ENCODE measurements at regions not wholly inside any gene's neighbourhood (a gene's known extent, or its start where the extent isn't known, plus 50 kb on each side); places are given as distances from the start of the nearest gene placed in this dataset.
"Not testable (repeated sequence)": the region's sequence is repeated elsewhere in the genome, so short reads cannot be mapped to it uniquely, and the experiment has no call there.

DNA sequence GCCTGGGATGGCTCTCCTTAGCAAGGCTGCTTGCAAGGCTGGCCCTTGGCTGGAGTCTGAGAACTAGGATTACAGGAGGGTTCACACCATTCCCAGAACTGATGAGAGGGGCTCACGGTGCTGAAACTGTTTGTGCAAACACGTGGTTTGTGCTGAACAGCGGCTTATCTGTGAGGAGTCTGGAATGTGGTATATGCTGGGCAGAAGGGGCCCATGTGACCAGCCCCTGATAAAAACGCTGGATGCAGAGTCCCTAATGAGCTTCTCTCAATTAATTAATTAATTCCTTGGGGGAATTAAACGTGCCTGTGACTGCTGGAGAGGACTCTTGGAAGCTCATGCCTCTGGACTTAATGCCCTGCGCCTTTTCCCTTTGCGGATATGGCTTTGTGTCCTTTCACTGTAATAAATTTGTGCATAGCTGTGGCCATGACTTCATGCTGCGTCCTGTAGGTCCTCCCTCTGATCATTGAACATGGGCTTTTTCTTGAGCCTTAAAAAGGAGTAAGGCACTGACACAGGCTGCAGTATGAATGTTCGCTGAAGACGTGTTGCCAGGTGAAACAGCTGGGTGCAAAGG is 109.7 kb downstream of the CDRT15L2 start:
- H3K36me3 Mint-ChIP-seq (ENCODE audit: insufficient read depth); DNase-seq (ENCODE audit: low spot score, unreplicated experiment); H3K9me3 Mint-ChIP-seq (ENCODE audit: low read depth); H3K27ac Mint-ChIP-seq; H3K27me3 Mint-ChIP-seq; H3K4me3 Mint-ChIP-seq (ENCODE audit: low read depth); H3K4me1 Mint-ChIP-seq (ENCODE audit: low read depth): not testable (repeated sequence)

- H3K4me1 Mint-ChIP-seq (ENCODE audit: low read depth); H3K4me3 Mint-ChIP-seq (ENCODE audit: low read depth); H3K9me3 Mint-ChIP-seq (ENCODE audit: low read depth); H3K27me3 Mint-ChIP-seq; H3K27ac Mint-ChIP-seq; H3K36me3 Mint-ChIP-seq (ENCODE audit: insufficient read depth); DNase-seq (ENCODE audit: low spot score, unreplicated experiment): not testable (repeated sequence)
Observed at GRCh38 chr17:20692706-20693105, 113.2 kb downstream of the CDRT15L2 start.

- not testable (repeated sequence) for H3K4me3 Mint-ChIP-seq (ENCODE audit: low read depth); H3K9me3 Mint-ChIP-seq (ENCODE audit: low read depth); DNase-seq (ENCODE audit: low spot score, unreplicated experiment); H3K36me3 Mint-ChIP-seq (ENCODE audit: insufficient read depth); H3K4me1 Mint-ChIP-seq (ENCODE audit: low read depth); H3K27me3 Mint-ChIP-seq
- H3K27ac Mint-ChIP-seq, result peak overlapping the region; percentile 84
Observed at GRCh38 chr17:20695871-20696270, 116.3 kb downstream of the CDRT15L2 start.

DNA sequence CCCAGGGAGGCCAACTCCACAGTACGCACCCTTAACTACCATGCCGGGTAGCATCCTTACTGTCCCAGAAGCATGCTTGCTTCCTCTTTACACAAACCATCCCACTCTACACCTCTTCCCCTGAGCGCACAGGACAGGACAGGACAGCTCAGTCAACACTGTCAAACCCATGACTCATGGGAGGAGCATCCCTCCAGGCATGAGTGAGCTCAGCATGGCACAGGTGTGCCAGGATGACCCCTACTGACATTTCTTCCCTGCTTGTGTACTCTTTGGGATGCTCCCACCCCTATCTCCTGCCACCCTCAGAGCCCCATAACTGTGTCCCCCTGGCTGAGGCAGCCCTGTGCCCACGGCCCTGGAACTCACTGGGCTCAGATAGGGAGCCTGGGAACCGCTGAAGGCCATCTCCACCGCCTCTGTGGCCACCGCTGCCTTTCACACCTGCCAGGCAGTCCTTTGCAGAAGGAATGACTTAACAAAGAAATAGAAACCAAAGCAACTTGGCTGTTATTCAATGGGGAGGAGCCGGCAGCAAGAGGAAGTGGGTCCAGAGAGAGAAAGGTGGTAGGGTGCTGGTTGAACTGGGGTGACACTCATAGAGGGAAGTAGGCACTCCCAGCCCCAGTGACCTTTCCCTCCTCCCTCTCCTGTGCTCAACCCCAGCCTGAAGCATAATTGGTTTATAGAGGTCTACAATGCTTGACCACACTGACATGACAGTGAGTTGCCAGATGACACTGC is 119.1 kb downstream of the CDRT15L2 start:
- DNase-seq (ENCODE audit: low spot score, unreplicated experiment); H3K9me3 Mint-ChIP-seq (ENCODE audit: low read depth); H3K4me1 Mint-ChIP-seq (ENCODE audit: low read depth); H3K4me3 Mint-ChIP-seq (ENCODE audit: low read depth); H3K36me3 Mint-ChIP-seq (ENCODE audit: insufficient read depth); H3K27ac Mint-ChIP-seq; H3K27me3 Mint-ChIP-seq: not testable (repeated sequence)

DNA sequence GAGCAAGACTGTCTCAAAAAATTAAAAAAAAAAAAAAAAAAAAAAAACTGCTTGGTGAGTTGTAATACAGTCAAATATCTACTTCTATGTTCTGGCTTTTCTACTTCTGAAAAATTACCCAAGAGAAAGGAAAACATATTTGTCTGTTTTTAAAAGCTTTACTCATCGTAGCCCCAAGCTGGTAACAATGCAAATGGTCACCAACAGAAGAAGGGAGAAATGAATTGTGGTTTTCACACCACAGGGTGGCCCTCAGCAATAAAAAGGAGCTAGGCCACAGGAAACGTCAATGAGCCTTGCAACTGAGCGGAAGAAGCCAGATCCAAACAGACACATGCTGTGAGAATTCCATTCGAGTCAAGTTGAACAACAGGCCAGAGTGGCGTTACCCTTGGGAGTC is 121.0 kb downstream of the CDRT15L2 start:
- H3K27ac Mint-ChIP-seq; H3K4me3 Mint-ChIP-seq (ENCODE audit: low read depth); H3K27me3 Mint-ChIP-seq; H3K4me1 Mint-ChIP-seq (ENCODE audit: low read depth); DNase-seq (ENCODE audit: low spot score, unreplicated experiment); H3K36me3 Mint-ChIP-seq (ENCODE audit: insufficient read depth); H3K9me3 Mint-ChIP-seq (ENCODE audit: low read depth): not testable (repeated sequence)

DNA sequence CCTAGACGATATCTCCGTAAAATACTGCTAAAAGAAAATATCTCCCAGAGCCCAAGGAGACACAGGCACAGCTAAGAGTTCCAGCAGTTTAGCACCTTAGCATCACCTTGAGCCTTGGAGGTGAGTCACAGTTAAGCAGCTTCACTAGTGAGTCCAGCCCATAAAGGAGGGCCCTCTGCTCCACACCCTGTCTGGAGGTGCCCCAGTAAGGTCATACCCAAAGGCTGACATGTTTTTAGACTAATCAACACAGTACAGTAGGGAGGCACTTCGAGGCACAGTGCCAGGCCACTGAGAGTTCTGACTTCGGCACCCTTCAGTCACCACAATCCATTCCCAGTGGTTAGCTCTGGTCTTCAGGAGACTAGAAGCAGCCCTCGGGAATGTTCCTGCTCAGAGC is 121.8 kb downstream of the CDRT15L2 start:
- H3K36me3 Mint-ChIP-seq (ENCODE audit: insufficient read depth); H3K27me3 Mint-ChIP-seq; H3K27ac Mint-ChIP-seq; H3K9me3 Mint-ChIP-seq (ENCODE audit: low read depth); H3K4me1 Mint-ChIP-seq (ENCODE audit: low read depth); H3K4me3 Mint-ChIP-seq (ENCODE audit: low read depth); DNase-seq (ENCODE audit: low spot score, unreplicated experiment): not testable (repeated sequence)

GRCh38 chr17:20702692-20703091 is 123.2 kb downstream of the CDRT15L2 start:
- H3K4me3 Mint-ChIP-seq (ENCODE audit: low read depth), result no peak overlapping the region

GRCh38 chr17:20703781-20704180 is 124.3 kb downstream of the CDRT15L2 start:
- H3K36me3 Mint-ChIP-seq (ENCODE audit: insufficient read depth), result no peaks in the 10 kb centered on the region
- no peaks in the 10 kb centered on the region for H3K27me3 Mint-ChIP-seq
- no peak overlapping the region for H3K4me3 Mint-ChIP-seq (ENCODE audit: low read depth)
- no peak overlapping the region for H3K27ac Mint-ChIP-seq
- TF ChIP-seq CTCF (IDR thresholded peaks at IDR 0.05; ENCODE audit: unreplicated experiment), result no peak
- no peak for DNase-seq (ENCODE audit: low spot score, unreplicated experiment)
- H3K9me3 Mint-ChIP-seq (ENCODE audit: low read depth), result peaks cover 4% of the 10 kb centered on the region
- peaks cover 7% of the 10 kb centered on the region for H3K4me1 Mint-ChIP-seq (ENCODE audit: low read depth)

More at GRCh38 chr17:20702692-20703091, 123.2 kb downstream of the CDRT15L2 start:
- DNase-seq (ENCODE audit: low spot score, unreplicated experiment), result no peak
- Mint-ChIP-seq H3K27me3 (no peaks in the 10 kb centered on the region), H3K36me3 (ENCODE audit: insufficient read depth) (no peaks in the 10 kb centered on the region), H3K27ac (no peak overlapping the region), H3K4me1 (ENCODE audit: low read depth) (peaks cover 7% of the 10 kb centered on the region), H3K9me3 (ENCODE audit: low read depth) (peaks cover 4% of the 10 kb centered on the region)
- no peak for TF ChIP-seq CTCF (IDR thresholded peaks at IDR 0.05; ENCODE audit: unreplicated experiment)

DNA sequence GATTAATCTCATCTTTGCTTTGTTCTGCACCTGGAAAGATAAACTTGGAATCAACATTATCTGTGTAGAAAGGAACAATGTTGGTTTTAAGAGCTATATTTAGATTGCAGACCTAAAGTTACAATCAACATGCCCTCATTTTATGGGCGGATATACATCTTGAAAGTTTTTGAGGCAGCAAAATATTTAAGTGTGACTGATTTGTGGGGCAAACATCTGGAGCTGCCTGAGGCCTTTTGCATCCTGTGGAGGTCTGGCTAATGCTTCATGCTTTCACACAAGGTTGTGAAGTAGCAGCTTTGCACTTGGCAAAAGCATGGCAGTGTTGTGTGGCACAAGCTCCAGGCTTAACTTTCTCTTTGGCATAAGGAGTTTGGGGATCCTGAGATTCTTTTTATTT is 125.7 kb downstream of the CDRT15L2 start:
- not testable (repeated sequence) for H3K9me3 Mint-ChIP-seq (ENCODE audit: low read depth); H3K36me3 Mint-ChIP-seq (ENCODE audit: insufficient read depth); H3K4me3 Mint-ChIP-seq (ENCODE audit: low read depth); H3K27me3 Mint-ChIP-seq; H3K4me1 Mint-ChIP-seq (ENCODE audit: low read depth); H3K27ac Mint-ChIP-seq; DNase-seq (ENCODE audit: low spot score, unreplicated experiment)
